ENCODE measurements at regions not wholly inside any gene's neighbourhood (a gene's known extent, or its start where the extent isn't known, plus 50 kb on each side); places are given as distances from the start of the nearest gene placed in this dataset.

DNA sequence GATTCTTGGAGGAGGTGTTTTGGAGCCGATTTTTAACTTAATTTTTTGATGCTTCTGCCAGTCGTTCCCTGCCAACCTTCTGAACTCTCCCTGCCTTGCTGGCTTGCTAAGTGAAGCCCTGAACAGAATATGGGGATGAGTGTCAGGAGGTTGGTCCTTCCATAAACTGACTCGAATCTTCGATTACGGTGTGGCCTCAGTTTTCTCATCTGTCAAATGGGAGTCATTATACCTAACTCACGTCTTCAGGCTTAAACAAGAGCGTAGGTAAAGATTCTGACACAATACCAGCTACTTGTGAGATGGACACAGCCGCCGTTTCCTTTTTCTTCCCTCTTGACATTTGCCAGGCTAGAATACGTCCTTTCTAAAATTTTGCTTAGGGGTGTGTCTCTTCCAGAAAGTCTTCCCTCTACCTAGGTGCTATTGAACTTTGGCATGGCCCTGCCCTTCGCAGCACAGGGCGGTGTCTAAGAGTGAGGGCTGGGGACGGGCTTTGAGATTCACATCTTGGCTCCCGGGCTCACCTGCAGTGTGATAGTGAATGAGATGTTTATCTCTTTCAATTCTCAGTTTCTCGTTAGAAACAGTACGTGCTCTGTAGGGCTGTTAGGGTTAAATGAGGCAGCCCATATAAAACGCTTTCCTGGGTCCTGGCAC, 190.6 kb upstream of the SDK2 start:
- no peak overlapping the region for H3K27ac Mint-ChIP-seq (ENCODE audit: low read depth, unreplicated experiment)
- BruUV-seq (replicated peaks): no TSS peak
- intact Hi-C loops (cut with micrococcal nuclease): no loop called here
- TF ChIP-seq, protein P1, sequence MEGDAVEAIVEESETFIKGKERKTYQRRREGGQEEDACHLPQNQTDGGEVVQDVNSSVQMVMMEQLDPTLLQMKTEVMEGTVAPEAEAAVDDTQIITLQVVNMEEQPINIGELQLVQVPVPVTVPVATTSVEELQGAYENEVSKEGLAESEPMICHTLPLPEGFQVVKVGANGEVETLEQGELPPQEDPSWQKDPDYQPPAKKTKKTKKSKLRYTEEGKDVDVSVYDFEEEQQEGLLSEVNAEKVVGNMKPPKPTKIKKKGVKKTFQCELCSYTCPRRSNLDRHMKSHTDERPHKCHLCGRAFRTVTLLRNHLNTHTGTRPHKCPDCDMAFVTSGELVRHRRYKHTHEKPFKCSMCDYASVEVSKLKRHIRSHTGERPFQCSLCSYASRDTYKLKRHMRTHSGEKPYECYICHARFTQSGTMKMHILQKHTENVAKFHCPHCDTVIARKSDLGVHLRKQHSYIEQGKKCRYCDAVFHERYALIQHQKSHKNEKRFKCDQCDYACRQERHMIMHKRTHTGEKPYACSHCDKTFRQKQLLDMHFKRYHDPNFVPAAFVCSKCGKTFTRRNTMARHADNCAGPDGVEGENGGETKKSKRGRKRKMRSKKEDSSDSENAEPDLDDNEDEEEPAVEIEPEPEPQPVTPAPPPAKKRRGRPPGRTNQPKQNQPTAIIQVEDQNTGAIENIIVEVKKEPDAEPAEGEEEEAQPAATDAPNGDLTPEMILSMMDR (IDR thresholded peaks at IDR 0.05; ENCODE audit: unreplicated experiment): no peak
- DNase-seq (ENCODE audit: unreplicated experiment): no peak
- peaks cover 52% of the 10 kb centered on the region for H3K27me3 Mint-ChIP-seq (ENCODE audit: insufficient read depth, unreplicated experiment)
- H3K9me3 Mint-ChIP-seq (ENCODE audit: unreplicated experiment): peaks cover 7% of the 10 kb centered on the region
- no peaks in the 10 kb centered on the region for H3K36me3 Mint-ChIP-seq (ENCODE audit: insufficient read depth, unreplicated experiment)
- POLR2A ChIA-PET: no interaction called here
- H3K4me3 Mint-ChIP-seq (ENCODE audit: unreplicated experiment): no peak overlapping the region
- CTCF ChIA-PET: no interaction called here
- H3K4me1 Mint-ChIP-seq (ENCODE audit: insufficient read depth, unreplicated experiment): no peaks in the 10 kb centered on the region

DNA sequence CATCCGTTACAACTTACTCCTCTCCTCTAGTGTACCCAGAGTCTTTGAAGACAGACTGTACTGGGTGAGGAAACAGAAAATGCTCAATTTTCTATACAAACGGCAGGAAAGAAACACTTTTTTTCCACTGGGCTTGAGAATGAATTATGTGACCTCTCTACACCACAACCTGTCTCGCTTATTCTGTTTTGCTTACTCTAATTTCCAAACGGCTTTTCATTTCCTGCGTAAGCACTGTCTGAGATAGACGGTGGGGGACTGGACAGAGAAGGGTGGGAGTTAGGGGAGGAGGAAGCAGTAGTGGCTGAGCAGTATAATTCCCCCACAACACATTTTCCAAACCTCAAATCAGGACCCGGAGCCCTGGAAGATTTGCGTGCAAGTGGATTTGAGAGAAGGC, 191.4 kb upstream of the SDK2 start:
- no peak for DNase-seq (ENCODE audit: unreplicated experiment)
- H3K9me3 Mint-ChIP-seq (ENCODE audit: unreplicated experiment): peaks cover 7% of the 10 kb centered on the region
- H3K27me3 Mint-ChIP-seq (ENCODE audit: insufficient read depth, unreplicated experiment): peaks cover 44% of the 10 kb centered on the region
- H3K36me3 Mint-ChIP-seq (ENCODE audit: insufficient read depth, unreplicated experiment): no peaks in the 10 kb centered on the region
- no peak overlapping the region for H3K4me3 Mint-ChIP-seq (ENCODE audit: unreplicated experiment)
- ChIA-PET POLR2A (no interaction called here), CTCF (no interaction called here)
- H3K4me1 Mint-ChIP-seq (ENCODE audit: insufficient read depth, unreplicated experiment): no peaks in the 10 kb centered on the region
- no TSS peak for BruUV-seq (replicated peaks)
- TF ChIP-seq, protein P1 (IDR thresholded peaks at IDR 0.05; ENCODE audit: unreplicated experiment): no peak
- no peak overlapping the region for H3K27ac Mint-ChIP-seq (ENCODE audit: low read depth, unreplicated experiment)
- intact Hi-C loops (cut with micrococcal nuclease): no loop called here

DNA sequence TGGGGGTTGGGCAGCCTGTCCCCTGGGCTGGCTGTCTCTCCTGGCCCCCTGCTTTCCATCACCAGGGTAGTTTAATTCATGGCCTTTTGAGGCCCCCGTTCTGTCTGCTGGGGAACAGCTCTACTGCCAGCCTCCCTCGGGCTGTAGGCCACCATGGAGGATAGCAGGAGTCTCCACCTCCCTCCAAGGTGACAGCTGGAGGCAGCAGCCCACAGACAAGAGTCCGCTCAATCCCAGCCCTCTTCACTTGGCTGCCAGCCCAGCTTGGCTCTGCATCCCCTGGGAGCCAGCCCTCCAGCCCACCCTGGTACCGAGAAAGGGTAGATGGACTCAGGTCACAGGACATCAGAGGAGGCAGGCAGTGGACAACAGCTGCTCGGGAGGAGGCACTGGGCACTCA, 194.6 kb upstream of the SDK2 start:
- TF ChIP-seq, protein P1 (IDR thresholded peaks at IDR 0.05; ENCODE audit: unreplicated experiment): no peak
- Mint-ChIP-seq H3K4me3 (ENCODE audit: unreplicated experiment) (no peak overlapping the region), H3K36me3 (ENCODE audit: insufficient read depth, unreplicated experiment) (no peaks in the 10 kb centered on the region), H3K27ac (ENCODE audit: low read depth, unreplicated experiment) (no peak overlapping the region), H3K9me3 (ENCODE audit: unreplicated experiment) (peaks cover 7% of the 10 kb centered on the region), H3K4me1 (ENCODE audit: insufficient read depth, unreplicated experiment) (no peaks in the 10 kb centered on the region), H3K27me3 (ENCODE audit: insufficient read depth, unreplicated experiment) (peaks cover 38% of the 10 kb centered on the region)
- ChIA-PET POLR2A (no interaction called here), CTCF (interaction anchor here (0.5 kb wide), 1 partner anchor 878 kb away, joined by 3 read pairs; no protein-coding TSS in a partner anchor)
- BruUV-seq (replicated peaks): no TSS peak
- no peak for DNase-seq (ENCODE audit: unreplicated experiment)
- intact Hi-C loops (cut with micrococcal nuclease): no loop called here

DNA sequence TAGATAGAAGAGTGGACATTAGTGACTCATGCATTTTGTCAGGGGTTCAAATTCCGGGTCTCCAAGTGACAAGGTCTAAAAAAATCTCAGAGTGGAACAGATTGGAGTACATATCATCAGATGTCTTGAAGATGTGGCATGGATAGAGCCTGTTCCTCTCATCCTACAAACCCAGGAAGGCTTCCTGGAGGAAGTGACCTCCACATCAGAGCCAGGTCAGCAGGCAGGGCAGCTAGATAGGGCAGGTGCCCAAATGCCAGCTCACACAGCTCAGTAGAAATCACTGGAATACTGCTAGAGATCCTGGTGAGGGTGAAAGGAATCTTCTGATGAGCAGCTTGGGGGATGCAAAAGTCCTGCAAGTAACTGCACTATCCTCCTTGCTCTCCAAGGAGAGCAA, 196.6 kb upstream of the SDK2 start:
- H3K4me1 Mint-ChIP-seq (ENCODE audit: insufficient read depth, unreplicated experiment): no peaks in the 10 kb centered on the region
- H3K27ac Mint-ChIP-seq (ENCODE audit: low read depth, unreplicated experiment): no peak overlapping the region
- intact Hi-C loops (cut with micrococcal nuclease): loop anchor here (1.0 to 5.0 kb wide), 3 partner anchors 129 to 412 kb away; no protein-coding TSS in a partner anchor
- BruUV-seq (replicated peaks): no TSS peak
- TF ChIP-seq, protein P1 (IDR thresholded peaks at IDR 0.05; ENCODE audit: unreplicated experiment): no peak
- H3K9me3 Mint-ChIP-seq (ENCODE audit: unreplicated experiment): peaks cover 7% of the 10 kb centered on the region
- peaks cover 18% of the 10 kb centered on the region for H3K27me3 Mint-ChIP-seq (ENCODE audit: insufficient read depth, unreplicated experiment)
- no peak for DNase-seq (ENCODE audit: unreplicated experiment)
- CTCF ChIA-PET: no interaction called here
- H3K36me3 Mint-ChIP-seq (ENCODE audit: insufficient read depth, unreplicated experiment): no peaks in the 10 kb centered on the region
- H3K4me3 Mint-ChIP-seq (ENCODE audit: unreplicated experiment): no peak overlapping the region
- POLR2A ChIA-PET: no interaction called here
